HG03095 (cell line): ENCODE measurements at regions not wholly inside any gene's neighbourhood (a gene's known extent, or its start where the extent isn't known, plus 50 kb on each side); places are given as distances from the start of the nearest gene placed in this dataset.
"Not testable (repeated sequence)": the region's sequence is repeated elsewhere in the genome, so short reads cannot be mapped to it uniquely, and the experiment has no call there.

Experiments used
- ATAC-seq: cut with Tn5 transposase; IDR thresholded peaks from one replicate; pipeline ENCODE4 v1.9.1; 2021; ENCODE audit warnings: moderate library complexity; ENCODE audit not compliant: unreplicated experiment

- ATAC-seq, result not testable (repeated sequence)
Observed at GRCh38 chr16:16448423-16448822, 69.5 kb downstream of the NPIPA7 start.

DNA sequence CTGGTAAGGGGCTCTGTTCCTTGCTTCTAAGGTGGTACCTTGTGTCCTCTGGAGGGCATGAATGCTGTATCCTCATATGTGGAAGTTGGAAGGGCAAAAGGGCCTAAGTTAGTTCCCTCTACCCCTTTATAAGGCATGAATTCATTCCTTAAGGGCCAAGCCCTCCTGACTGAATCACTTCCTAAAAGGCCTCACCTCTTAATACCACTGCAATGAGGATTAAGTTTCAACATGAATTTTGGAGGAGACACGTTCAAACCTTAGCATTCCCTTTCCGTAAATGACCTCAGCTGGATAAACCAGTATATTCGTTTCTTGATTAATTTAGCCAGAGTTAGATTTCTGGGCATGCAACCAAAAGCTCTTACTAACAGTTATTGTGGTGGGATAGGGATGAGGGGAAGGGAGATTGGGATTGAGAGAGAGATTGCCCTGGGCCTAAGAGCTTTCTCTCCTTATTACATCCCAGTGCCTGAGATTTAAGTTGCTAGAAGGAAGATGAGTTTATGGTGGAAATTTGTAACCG, 70.8 kb downstream of the NPIPA7 start:
- ATAC-seq, result not testable (repeated sequence)

GRCh38 chr16:16451721-16452410, 72.9 kb downstream of the NPIPA7 start:
- ATAC-seq, result not testable (repeated sequence)

DNA sequence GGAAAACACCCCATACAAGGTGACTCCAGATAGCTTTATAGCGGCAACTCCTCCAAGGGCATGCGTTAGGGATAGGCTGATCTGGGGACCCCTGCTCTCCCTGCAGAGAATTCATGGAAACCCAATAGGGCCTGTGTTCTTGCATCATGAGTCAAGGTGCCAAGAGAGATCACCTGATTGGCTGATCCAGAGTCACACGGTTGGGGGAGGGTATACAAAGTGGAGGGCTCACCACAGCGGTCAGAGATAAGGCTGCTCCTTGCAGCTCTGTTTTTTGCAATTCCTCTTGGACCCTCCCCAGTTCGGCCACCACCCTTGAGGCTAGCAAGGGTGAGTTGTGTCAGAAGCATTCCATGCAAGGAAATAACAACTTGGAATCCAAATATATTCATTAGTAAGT, 79.6 kb downstream of the NPIPA7 start:
- ATAC-seq, result not testable (repeated sequence)

GRCh38 chr16:16463792-16464191, 84.9 kb downstream of the NPIPA7 start:
- not testable (repeated sequence) for ATAC-seq

- not testable (repeated sequence) for ATAC-seq
Observed at GRCh38 chr16:16488919-16489318, 110.0 kb downstream of the NPIPA7 start.

DNA sequence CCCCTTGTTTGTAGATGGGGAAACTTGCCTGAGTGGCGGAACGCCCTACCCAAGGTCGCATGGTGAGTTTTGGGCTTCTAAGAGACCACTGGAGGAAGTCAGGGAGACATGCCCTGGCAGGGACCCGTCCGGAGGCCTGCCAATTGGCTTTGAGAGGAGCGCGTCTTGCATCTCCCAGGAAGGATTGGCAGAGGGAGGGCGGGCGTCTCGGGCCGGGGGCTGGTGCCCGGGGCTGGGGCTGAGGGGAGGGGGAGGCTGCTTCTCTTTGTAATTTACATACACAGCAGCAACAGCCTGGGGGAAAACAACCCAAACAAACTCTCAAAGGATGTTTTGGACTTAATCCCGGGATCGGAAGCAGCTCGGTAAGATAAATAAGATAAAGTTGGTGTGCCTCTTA, 110.5 kb downstream of the NPIPA7 start:
- not testable (repeated sequence) for ATAC-seq

DNA sequence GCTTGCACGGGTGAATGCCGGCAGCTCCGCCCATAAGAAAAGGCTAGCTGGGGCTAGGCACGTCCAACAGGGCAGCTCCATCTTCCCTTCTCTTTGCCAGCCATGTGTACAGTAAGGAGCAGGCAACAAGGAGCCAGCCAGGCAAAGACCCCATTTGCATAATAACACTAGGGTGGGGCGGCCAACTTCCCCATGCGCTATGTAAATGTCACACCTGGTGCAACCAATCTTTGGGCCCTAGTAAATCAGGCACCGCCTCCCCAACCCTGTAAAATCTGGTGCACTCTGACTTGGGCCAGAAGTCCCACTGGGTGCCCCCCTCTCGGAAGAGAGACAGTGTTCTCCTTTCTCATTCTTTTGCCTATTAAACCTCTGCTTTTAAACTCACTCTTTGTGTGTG, 115.2 kb downstream of the NPIPA7 start:
- not testable (repeated sequence) for ATAC-seq

DNA sequence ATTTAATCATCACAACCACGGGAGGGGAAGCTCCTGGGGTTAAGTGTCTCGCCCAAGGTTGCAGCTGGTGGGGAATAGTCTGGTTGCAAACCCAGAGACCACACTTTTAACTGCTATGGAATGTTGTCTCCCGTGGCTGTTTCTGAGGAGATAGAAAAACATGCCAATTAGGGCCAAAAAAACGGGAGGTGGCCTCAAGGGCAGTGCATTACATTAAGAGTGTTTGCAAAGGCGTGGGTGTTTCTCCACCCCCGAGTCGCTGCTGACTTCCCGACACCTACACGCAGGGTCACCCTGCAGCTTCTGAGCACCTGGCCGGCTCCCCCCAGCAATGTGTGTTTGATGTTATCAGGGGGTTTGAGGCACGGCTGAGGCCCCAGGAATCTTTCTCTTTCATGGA, 116.1 kb downstream of the NPIPA7 start:
- ATAC-seq, result not testable (repeated sequence)

DNA sequence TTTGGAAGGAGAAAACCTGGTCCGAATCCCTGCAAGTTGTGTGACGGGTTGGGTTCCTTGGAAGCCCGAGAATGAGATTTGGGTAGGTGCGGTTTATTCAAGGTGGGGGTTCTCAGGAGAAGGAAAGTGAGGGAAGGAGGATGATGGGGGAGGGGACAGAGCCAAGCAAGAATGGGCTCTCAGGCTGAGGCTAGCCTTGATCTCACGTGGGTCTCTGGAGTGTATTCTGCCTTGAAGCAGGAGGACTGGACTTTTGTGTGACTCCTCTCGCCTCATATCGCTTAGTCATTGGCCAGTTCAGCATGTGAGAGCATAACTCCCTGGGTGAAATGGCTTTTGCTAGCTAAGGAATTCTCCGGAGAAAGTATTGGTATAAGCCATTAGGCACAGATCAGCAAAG, 120.9 kb downstream of the NPIPA7 start:
- ATAC-seq, result not testable (repeated sequence)

DNA sequence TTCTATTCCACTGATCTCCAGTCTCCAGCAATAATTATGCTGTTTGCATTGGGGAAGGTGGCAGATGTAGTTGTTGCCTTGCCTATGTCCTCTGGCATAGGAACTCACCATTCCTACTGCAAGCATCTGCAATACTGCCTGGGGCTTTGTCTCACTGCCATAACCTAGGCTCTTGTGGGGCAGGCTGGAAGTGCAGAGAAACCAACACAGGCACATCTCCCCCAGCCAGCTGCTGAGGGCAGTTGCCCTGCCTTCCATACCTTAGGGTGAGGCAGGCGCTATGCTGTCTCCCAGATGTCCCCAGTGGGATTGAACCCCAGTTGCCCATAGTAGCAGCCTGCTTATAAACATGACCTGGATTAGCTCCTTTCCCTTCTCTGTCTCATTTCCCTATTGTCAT, 128.1 kb downstream of the NPIPA7 start:
- not testable (repeated sequence) for ATAC-seq

DNA sequence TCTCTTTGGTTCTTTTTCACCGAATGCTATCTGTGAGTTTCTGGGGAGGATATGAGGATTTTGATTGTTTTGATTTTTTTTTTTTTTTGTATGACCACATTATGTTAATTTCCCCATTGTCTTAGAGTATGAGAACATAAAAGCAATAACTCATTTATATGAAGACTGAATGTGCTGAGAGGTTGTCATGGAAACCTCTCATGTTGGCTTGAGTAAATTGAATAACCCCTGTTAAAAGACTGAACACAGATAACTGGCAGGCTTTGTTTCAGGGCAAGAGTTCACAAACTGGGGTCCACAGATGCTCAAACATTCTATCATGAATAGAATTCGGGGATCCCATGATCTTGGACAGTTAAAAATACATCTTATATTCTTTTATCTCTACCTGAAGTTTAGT, 129.4 kb downstream of the NPIPA7 start:
- ATAC-seq, result not testable (repeated sequence)

DNA sequence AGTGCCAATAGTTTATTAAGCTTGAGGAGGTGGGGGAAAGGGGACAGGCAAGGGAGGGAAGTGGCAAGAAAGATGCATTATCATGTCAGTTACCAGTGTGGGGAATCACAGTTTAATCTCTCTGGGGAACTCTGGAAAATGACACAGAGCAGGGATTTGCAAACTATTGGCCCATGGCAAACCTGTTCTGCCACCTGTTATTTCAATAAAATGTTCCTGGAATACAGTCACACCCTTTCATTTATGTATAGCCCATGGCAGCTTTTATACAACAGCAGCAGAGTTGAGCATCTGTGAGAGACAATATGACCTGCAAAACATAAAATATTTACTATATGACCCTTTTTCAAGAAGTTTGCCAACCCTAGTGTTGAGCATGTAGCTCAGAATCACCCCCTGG, 140.5 kb downstream of the NPIPA7 start:
- ATAC-seq, result not testable (repeated sequence)

- not testable (repeated sequence) for ATAC-seq
Observed at GRCh38 chr16:16521239-16522002, 142.5 kb downstream of the NPIPA7 start.

- ATAC-seq, result not testable (repeated sequence)
Observed at GRCh38 chr16:16526998-16527397, 148.1 kb downstream of the NPIPA7 start.

DNA sequence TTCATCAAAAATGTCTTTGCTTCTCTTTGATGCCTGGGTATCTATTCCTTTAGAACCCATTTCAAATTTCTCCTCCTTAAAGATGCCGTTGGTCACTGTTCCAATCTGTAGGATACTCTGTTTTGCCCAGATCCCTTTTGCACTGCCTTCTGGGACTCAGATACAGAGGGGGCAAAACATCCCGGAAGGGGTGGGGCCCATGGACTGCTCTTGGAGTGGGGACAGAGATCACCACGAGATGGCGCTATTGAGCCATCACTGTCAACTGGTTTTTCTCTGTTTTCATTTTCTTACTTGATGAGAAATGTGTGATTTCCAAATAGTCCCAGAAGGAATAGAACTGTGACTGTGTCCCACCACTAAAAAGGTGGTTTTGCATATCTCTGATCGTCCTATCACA, 151.8 kb downstream of the NPIPA7 start:
- ATAC-seq, result not testable (repeated sequence)

GRCh38 chr16:16535565-16535964, 156.6 kb downstream of the NPIPA7 start:
- ATAC-seq, result not testable (repeated sequence)

GRCh38 chr16:16536151-16536550, 157.2 kb downstream of the NPIPA7 start:
- not testable (repeated sequence) for ATAC-seq

DNA sequence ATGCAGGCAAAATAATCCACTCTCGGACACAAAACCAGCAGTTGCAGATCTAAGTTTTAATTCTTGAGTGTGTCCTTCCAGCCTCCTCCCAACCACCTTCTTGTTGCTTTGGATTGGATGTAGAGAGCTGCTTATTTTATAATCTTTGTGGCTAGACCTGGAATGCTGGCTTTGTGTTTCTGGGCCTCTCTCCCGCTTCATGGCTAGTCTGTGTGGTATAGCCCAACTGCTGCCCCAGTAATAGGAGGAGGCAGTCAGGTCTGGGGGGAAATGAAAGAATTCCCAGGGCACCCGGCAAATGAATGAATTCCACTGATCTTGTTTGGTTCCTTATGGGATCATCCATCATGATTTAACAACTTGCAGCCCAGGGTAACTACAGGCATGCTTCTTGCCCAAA, 170.8 kb downstream of the NPIPA7 start:
- not testable (repeated sequence) for ATAC-seq

- ATAC-seq, result not testable (repeated sequence)
Observed at GRCh38 chr16:16550824-16551223, 171.9 kb downstream of the NPIPA7 start.

GRCh38 chr16:16552819-16553340, 173.9 kb downstream of the NPIPA7 start:
- ATAC-seq, result not testable (repeated sequence)
